Stimulated activated CD4-positive, alpha-beta T cell treated with anti-CD3 and anti-CD28 coated beads, Interleukin-2, amount 100 ng/mL, for 48 hours (primary cell): ENCODE measurements at regions not wholly inside any gene's neighbourhood (a gene's known extent, or its start where the extent isn't known, plus 50 kb on each side); places are given as distances from the start of the nearest gene placed in this dataset.

ENCODE experiments used
- DNase-seq, 2 donors: peaks; one replicate each; pipeline ENCODE4 v3.0.0-alpha.2; 2020

DNA sequence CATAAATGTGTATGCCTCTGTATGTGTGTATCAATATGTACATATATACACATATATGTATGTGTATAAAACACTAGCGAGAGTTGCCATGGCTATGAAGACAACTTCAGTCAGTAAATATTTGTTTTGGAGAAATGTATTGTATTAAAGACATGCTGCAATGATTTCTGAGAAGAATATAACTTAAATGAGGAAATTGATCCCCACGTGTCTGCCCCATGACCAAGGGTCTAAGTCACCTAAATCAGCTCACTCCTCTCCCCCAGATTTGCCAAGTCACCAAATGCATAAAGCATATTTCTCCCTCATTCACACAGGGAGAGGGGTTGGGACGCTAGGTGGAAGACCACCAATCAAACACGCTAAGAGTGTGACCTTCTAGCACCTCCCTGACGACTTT is 58.3 kb upstream of the LYST start:
- DNase-seq: no peak

DNA sequence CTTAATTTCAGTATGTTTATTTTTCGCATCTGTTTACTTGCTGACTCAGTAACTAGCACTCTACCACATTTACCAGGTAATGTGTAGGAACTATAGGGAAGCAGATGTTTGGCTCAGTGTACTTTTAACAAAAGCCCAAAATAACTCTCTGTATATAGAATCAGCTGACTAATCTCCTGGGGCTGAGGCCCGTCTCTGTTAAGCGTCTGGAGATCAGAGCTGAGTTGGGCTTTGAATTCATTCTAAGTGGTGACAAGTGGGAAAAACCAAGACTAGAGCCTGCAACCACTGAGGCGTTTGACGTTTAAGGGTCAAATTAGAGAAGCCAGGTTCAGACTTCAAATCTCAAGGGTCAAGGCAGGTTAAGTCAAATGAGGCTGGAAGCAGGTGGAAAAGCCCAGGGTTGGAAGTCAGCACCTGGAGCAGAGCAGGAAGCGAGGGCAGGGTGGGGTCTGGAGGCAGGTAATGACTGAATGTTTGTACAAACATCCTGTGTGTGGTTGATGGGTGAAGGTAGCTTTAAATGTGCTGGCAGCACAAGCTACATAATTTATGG is 56.8 kb upstream of the LYST start:
- DNase-seq: no peak

DNA sequence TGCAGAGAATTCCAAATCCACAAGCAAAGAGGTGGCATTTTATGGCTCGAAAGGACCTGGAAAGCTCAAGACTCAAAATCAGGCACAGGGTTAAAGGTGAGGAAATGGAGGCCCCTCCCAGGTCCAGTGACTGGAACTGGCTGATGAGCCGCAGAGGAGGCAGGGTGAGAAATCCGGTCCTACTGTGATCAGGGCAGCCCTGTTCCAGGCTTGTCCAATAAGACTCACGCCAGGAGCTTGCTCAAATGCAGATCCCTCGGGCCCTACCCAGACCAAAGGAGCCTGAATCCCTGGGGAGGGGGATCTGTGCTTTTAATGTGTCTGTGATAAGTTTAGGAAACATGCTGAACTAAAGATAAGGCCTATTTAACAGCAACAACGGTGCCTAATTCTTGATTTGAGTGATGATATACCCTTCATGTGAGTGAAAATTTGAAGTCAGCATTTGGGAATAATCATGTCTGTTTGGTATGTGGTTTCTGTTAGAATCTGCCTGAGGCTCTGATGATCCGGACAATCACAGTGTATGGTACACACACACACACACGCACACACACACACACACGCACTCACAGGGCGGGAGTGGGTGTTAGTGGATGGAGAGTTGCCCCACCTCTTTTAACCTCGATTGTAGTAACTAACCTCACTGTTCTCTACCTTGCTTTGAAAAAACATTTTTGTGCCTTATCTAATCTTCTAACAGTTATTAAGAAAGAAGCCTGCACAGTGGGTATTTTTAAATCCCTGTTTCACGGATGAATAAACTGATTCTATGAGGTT is 54.1 kb upstream of the LYST start:
- no peak for DNase-seq

GRCh38 chr1:235919833-235920441 is 53.2 kb upstream of the LYST start:
- no peak for DNase-seq

DNA sequence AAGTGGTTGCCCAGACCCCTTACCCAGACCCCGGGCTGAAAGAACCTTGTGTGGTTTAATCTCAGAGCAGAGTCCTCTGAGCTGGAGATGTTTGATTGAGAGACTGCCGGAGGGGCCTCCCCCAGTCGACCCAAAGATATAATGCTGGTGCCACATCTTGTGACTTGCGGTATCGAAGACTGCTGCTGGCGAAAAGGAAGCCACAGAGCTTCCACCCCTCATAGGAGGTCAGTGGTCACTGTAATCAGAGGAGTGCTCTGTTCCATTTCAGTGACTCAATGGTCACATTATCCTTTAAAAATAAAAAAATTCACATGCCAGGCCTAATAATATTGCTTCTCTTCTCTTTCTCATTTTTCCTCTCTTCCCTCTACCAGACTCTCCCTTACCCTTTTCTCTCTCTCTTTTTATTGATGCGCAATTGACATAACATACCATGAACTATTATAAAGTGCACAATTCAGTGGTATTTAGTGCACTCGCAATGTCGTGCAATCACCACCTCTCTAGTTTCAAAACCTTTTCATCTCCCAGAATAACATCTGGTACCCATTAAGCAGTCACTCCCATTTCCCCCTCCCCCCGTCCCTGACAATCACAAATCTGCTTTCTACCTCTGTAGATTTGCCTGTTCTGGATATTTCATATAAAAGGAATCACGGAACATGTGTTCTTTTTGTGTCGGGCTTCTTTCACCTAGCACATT is 52.6 kb upstream of the LYST start:
- no peak for DNase-seq

DNA sequence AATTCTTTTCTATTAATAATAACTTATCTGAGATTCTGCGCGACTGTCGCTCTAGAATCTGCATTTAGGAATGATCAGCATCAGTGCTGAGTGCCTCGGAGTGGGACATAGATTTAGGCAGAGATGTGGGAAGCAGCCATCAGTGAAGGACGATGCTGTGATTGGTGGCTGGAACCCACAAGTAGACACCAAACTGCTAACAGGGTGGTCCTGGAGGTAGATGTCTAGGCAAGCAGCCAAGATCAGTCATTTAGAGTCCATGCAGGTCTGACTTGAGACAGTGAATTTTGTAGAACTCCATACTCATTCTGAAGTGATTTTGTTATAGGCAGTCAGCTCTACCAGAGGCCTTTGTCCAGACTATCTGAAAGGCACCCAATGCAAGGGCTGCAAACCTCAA is 51.8 kb upstream of the LYST start:
- DNase-seq: no peak

- no peak for DNase-seq
Observed at GRCh38 chr1:235918032-235918431, 51.3 kb upstream of the LYST start.

GRCh38 chr1:235917267-235917811 is 50.6 kb upstream of the LYST start:
- DNase-seq: peak; percentile 51 to 53
